Panc1 (cell line): ENCODE measurements at regions not wholly inside any gene's neighbourhood (a gene's known extent, or its start where the extent isn't known, plus 50 kb on each side); places are given as distances from the start of the nearest gene placed in this dataset.

Source experiments
- ATAC-seq: fragments of 200-7000 bp; cut with Tn5 transposase; 2 replicates; pipeline ENCODE4 v1.9.1; 2020; ENCODE audit warnings: mild to moderate bottlenecking, moderate library complexity
- BruUV-seq: library from RNA; stranded (reverse); fragments of 400-500 nt; replicated peaks from 2 replicates; lab custom pipeline; 2021; lab: Mats Ljungman, UMichigan
- CTCF ChIA-PET: fragments of 300-600 bp; sonication (Branson Sonifier 250); formaldehyde crosslinking; loops from one replicate; lab custom pipeline; 2022; ENCODE audit warnings: antibody characterized with exemption; lab: Charles Lee
- POLR2A ChIA-PET: fragments of 300-600 bp; sonication (Branson Sonifier 250); formaldehyde crosslinking; loops from one replicate; lab custom pipeline; 2022; ENCODE audit warnings: antibody characterized with exemption; lab: Charles Lee
- DNase-seq: peaks from one replicate; pipeline ENCODE4 v3.0.0-alpha.2; 2010; ENCODE audit warnings: low read depth, low spot score
- H3K27ac ChIP-seq: 2 replicates; pipeline ENCODE4 v1.5.1; 2011; ENCODE audit warnings: mild to moderate bottlenecking, low read length, inconsistent platforms
- H3K27me3 ChIP-seq: fragments of 200-500 bp; sonication (Bioruptor generic); 2 replicates; pipeline ENCODE4 v1.6.0; 2014; ENCODE audit warnings: low read length, inconsistent platforms; ENCODE audit not compliant: control insufficient read depth, insufficient read depth
- H3K36me3 ChIP-seq: fragments of 200-500 bp; sonication (Bioruptor generic); 2 replicates; pipeline ENCODE4 v1.5.1; 2014; ENCODE audit warnings: inconsistent platforms, mild to moderate bottlenecking, low read length, moderate library complexity; ENCODE audit not compliant: control insufficient read depth, insufficient read depth
- H3K4me1 ChIP-seq: 2 replicates; pipeline ENCODE4 v1.5.1; 2011; ENCODE audit warnings: inconsistent platforms, mild to moderate bottlenecking, low read length, moderate library complexity; ENCODE audit not compliant: control insufficient read depth, insufficient read depth
- H3K4me3 ChIP-seq, 2 experiments: 2 replicates each; pipeline ENCODE4 v1.5.1; 2011 to 2012; ENCODE audit warnings: low read depth in 2 of 2, low read length in 2 of 2, mild to moderate bottlenecking in 2 of 2, inconsistent platforms in 1 of 2, moderate library complexity in 1 of 2
- H3K9me3 ChIP-seq: fragments of 200-500 bp; sonication (Bioruptor generic); 2 replicates; pipeline ENCODE4 v1.5.1; 2014; ENCODE audit warnings: low read depth, mild to moderate bottlenecking, inconsistent platforms, low read length, moderate library complexity; ENCODE audit not compliant: control insufficient read depth, insufficient read depth
- CTCF ChIP-seq: fragments of 450-650 bp; IDR thresholded peaks from 2 replicates; pipeline ENCODE4 v1.5.1; 2017; ENCODE audit warnings: mild to moderate bottlenecking
- POLR2AphosphoS5 ChIP-seq: IDR thresholded peaks from 2 replicates; pipeline ENCODE4 v1.6.1; 2012; ENCODE audit warnings: mild to moderate bottlenecking, low read depth, low read length, moderate library complexity
- REST ChIP-seq, 2 experiments: IDR thresholded peaks; 2 replicates each; pipeline ENCODE4 v1.6.1; 2011 to 2012; ENCODE audit warnings: low read depth in 2 of 2, control low read depth in 1 of 2, low read length in 1 of 2, mild to moderate bottlenecking in 1 of 2, moderate library complexity in 1 of 2; ENCODE audit not compliant: insufficient read depth in 1 of 2
- SIN3A ChIP-seq: IDR thresholded peaks from 2 replicates; pipeline ENCODE4 v1.6.1; 2012; ENCODE audit warnings: low read depth, mild to moderate bottlenecking, low read length, moderate library complexity, borderline replicate concordance; ENCODE audit not compliant: insufficient read depth
- TCF7L2 ChIP-seq: IDR thresholded peaks from 2 replicates; pipeline ENCODE4 v1.6.1; 2011; ENCODE audit warnings: mild to moderate bottlenecking, low read depth, low read length, inconsistent platforms
- in situ Hi-C: cut with HindIII; loops from 2 replicates; pipeline ENCODE4 v1.10.0; 2016; ENCODE audit warnings: low sequenced_read_pairs, low pct_unique_long_range_greater_than_20kb
- intact Hi-C: fragments of 100-400 bp; cut with micrococcal nuclease; formaldehyde crosslinking; loops from one replicate; pipeline ENCODE4 v1.10.0; 2022; ENCODE audit not compliant: unreplicated experiment

- H3K27ac ChIP-seq = no peak overlapping the region
- in situ Hi-C loops = no loop called here
- BruUV-seq = no TSS peak
- no peaks in the 10 kb centered on the region for H3K36me3 ChIP-seq
- ChIA-PET CTCF (no interaction called here), POLR2A (no interaction called here)
- H3K27me3 ChIP-seq = no peaks in the 10 kb centered on the region
- H3K9me3 ChIP-seq = no peaks in the 10 kb centered on the region
- DNase-seq (no peak), ATAC-seq (no peak)
- TF ChIP-seq CTCF (no peak), SIN3A (no peak), REST (IDR thresholded peaks at IDR 0.05; ENCODE audit: insufficient read depth in 1 of 2, low read depth in 2 of 2, low read length in 1 of 2) (no peak), TCF7L2 (no peak), POLR2AphosphoS5 (no peak)
- H3K4me1 ChIP-seq = no peaks in the 10 kb centered on the region
- H3K4me3 ChIP-seq = no peak overlapping the region
- intact Hi-C loops = no loop called here
Measured at GRCh38 chr9:73541923-73542322, 390.3 kb downstream of the ANXA1 start.

- POLR2A ChIA-PET = no interaction called here
- no peak for TF ChIP-seq SIN3A
- no peak for TF ChIP-seq REST (IDR thresholded peaks at IDR 0.05; ENCODE audit: insufficient read depth in 1 of 2, low read depth in 2 of 2, low read length in 1 of 2)
- TF ChIP-seq TCF7L2 = no peak
- no peak for TF ChIP-seq POLR2AphosphoS5
- no peak for TF ChIP-seq CTCF
- ATAC-seq (no peak), DNase-seq (no peak)
- Histone ChIP-seq H3K9me3 (no peaks in the 10 kb centered on the region), H3K27me3 (no peaks in the 10 kb centered on the region), H3K36me3 (no peaks in the 10 kb centered on the region), H3K27ac (no peak overlapping the region), H3K4me3 (no peak overlapping the region), H3K4me1 (peaks cover 3% of the 10 kb centered on the region; the same call in 1 of the 2 replicates)
- no TSS peak for BruUV-seq
- CTCF ChIA-PET = no interaction called here
- intact Hi-C loops = no loop called here
- in situ Hi-C loops = no loop called here
Measured at GRCh38 chr9:73543727-73544126, 392.1 kb downstream of the ANXA1 start.
